ENCODE measurements at regions not wholly inside any gene's neighbourhood (a gene's known extent, or its start where the extent isn't known, plus 50 kb on each side); places are given as distances from the start of the nearest gene placed in this dataset.
A peak's percentile ranks its signal among the peaks of the same experiment; 100 is the strongest.

DNA sequence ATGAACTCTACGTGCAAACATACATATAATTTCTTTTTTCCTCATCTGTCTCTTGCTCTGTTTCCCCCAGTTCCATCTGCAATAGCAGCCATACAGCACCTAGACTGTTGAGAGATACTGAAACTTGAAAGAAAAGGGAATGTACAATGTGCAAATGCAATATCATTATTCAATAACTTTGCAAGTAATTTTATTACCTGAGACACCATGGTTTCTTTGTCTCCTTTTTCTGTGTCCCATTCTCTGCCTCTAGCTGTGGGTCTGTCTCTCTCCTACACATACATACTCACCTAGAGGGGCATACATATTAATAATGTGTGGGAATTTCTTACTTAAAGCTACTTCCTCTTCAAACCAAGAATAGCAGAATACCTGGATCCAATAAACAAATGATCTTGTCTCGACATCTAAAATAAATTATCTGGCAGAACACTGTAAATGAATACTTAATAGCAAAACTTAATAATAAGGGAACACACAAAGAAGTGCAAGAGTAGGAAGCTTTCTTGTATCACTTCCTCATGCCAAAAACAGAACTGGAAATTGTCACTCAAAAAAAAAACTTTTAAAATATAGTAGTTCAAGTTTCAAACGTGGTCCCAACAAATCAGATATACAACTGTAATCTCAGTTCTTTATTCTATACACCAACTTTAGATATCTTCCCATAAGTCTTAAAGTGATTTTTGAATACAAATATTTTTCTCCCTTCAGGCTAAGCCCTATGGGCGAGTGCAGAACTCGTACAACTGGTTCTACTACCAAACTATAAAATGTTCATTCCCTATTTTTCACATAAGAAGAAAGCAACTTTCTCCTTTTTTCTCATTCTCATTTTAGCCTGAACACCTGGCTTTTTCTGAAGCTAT lies 194.6 kb downstream of the NRIP1 start (continued):
- TF ChIP-seq, protein P1, sequence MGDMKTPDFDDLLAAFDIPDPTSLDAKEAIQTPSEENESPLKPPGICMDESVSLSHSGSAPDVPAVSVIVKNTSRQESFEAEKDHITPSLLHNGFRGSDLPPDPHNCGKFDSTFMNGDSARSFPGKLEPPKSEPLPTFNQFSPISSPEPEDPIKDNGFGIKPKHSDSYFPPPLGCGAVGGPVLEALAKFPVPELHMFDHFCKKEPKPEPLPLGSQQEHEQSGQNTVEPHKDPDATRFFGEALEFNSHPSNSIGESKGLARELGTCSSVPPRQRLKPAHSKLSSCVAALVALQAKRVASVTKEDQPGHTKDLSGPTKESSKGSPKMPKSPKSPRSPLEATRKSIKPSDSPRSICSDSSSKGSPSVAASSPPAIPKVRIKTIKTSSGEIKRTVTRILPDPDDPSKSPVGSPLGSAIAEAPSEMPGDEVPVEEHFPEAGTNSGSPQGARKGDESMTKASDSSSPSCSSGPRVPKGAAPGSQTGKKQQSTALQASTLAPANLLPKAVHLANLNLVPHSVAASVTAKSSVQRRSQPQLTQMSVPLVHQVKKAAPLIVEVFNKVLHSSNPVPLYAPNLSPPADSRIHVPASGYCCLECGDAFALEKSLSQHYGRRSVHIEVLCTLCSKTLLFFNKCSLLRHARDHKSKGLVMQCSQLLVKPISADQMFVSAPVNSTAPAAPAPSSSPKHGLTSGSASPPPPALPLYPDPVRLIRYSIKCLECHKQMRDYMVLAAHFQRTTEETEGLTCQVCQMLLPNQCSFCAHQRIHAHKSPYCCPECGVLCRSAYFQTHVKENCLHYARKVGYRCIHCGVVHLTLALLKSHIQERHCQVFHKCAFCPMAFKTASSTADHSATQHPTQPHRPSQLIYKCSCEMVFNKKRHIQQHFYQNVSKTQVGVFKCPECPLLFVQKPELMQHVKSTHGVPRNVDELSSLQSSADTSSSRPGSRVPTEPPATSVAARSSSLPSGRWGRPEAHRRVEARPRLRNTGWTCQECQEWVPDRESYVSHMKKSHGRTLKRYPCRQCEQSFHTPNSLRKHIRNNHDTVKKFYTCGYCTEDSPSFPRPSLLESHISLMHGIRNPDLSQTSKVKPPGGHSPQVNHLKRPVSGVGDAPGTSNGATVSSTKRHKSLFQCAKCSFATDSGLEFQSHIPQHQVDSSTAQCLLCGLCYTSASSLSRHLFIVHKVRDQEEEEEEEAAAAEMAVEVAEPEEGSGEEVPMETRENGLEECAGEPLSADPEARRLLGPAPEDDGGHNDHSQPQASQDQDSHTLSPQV (IDR thresholded peaks at IDR 0.05), result no peak
- TF ChIP-seq BCL11A (IDR thresholded peaks at IDR 0.05; ENCODE audit: low read depth, low read length), result 0 out of 2 replicates have a peak, but pooled peaks have one; percentile 8

DNA sequence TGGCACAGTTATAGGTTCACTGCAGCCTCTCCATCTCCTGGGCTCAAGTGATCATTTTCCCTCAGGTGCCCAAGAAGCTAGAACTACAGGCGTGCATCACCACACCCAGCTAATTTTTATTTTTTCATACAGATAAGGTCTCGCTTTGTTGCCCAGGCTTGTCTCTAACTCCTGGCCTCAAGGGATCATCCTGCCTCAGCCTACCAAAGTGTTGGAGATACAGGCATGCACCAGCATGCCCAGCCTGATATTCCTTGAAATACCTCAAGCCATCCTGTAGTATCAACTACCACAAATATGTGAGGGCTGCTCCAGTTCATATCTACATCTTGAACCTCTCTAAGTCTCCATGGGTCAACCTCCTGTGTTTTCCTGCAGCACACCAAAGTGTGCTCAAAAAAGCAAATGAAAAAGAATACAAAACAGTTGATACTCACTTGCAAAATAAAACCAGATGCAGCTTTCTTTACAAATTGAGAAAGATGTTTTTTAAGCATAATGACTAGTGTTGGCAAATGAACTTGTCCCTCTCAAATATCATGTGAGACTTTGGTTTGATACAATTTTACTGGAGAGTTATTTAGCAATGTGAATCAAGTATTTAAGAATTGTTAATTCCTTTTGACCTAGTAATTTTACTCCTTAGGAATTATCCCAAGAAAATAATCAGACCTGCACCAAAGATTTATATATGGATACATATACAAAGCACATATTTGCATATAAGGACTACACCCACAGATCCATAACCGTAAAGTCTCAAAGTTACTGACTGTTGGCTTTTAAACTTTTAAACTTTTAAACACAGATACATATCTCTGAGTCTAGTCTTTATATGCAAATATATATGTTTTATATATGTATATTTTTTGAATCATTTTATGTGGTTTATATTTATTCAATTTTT lies 197.7 kb downstream of the NRIP1 start:
- ATAC-seq (no peak), FAIRE-seq (no peak), DNase-seq (ENCODE audit: low read depth, low spot score) (no peak)
- ChIA-PET SMC1A (ENCODE audit: uncharacterized antibody, unreplicated experiment) (interaction anchor here (0.8 to 2.2 kb wide), 4 partner anchors 9 to 615 kb away, joined by 3 to 7 read pairs (median 4); no protein-coding TSS in a partner anchor), CTCF (interaction anchor here (0.7 to 2.9 kb wide), 3 partner anchors 51 to 616 kb away, joined by 3 to 11 read pairs (median 3); no protein-coding TSS in a partner anchor), POLR2A (interaction anchor here (0.9 kb wide), 1 partner anchor 195 kb away, joined by 3 read pairs; no protein-coding TSS in a partner anchor), RAD21 (ENCODE audit: unreplicated experiment) (interaction anchor here (1.0 to 2.5 kb wide), 3 partner anchors 10 to 617 kb away, joined by 3 to 12 read pairs (median 8); no protein-coding TSS in a partner anchor)
- H3K4me1 ChIP-seq (ENCODE audit: control insufficient read depth, insufficient read depth, low read length), result peaks cover 28% of the 10 kb centered on the region
- H3K79me2 ChIP-seq (ENCODE audit: control insufficient read depth, insufficient read depth, low read length), result no peaks in the 10 kb centered on the region
- no peaks in the 10 kb centered on the region for H3K36me3 ChIP-seq (ENCODE audit: control insufficient read depth in 2 of 2, insufficient read depth in 2 of 2, low read length in 1 of 2)
- no peak overlapping the region for H3K9ac ChIP-seq (ENCODE audit: control insufficient read depth, insufficient read depth, low read length)
- 89% methylated on average over 3 of the region's 3 CpGs for WGBS (ENCODE audit: insufficient coverage, insufficient replicate concordance, low lambda C conversion rate, missing lambda C conversion rate)
- H2AFZ ChIP-seq (ENCODE audit: control insufficient read depth, low read depth, low read length), result no peak overlapping the region
- intact Hi-C loops (cut with micrococcal nuclease; ENCODE audit: unreplicated experiment) (loop anchor here (10.0 kb wide), 1 partner anchor 612 kb away; no protein-coding TSS in a partner anchor), in situ Hi-C loops (cut with MboI) (loop anchor here (25.0 kb wide), 2 partner anchors 620 to 870 kb away; partner anchors contain the start of gene USP25)
- no TSS peak for BruUV-seq (replicated peaks)
- H3K27ac ChIP-seq (ENCODE audit: control insufficient read depth, insufficient read depth), result no peak overlapping the region
- no peak overlapping the region for H3K4me2 ChIP-seq (ENCODE audit: control insufficient read depth, insufficient read depth)
- H3K4me3 ChIP-seq, result no peak overlapping the region
- H3K27me3 ChIP-seq (replicated peaks in 1 of 2; ENCODE audit: control insufficient read depth in 2 of 2, insufficient read depth in 2 of 2, low read length in 1 of 2), result no peaks in the 10 kb centered on the region
- no peaks in the 10 kb centered on the region for H4K20me1 ChIP-seq (ENCODE audit: control insufficient read depth, insufficient read depth)
- H3K9me3 ChIP-seq (replicated peaks; ENCODE audit: control insufficient read depth, insufficient read depth, low read length), result no peaks in the 10 kb centered on the region
- TF ChIP-seq JUND (IDR thresholded peaks at IDR 0.05; ENCODE audit: low read depth, low read length) (no peak), RB1 (IDR thresholded peaks at IDR 0.05; ENCODE audit: borderline replicate concordance) (no peak), GABPA (IDR thresholded peaks at IDR 0.05; ENCODE audit: low read depth) (no peak), SREBF2 (IDR thresholded peaks at IDR 0.05; ENCODE audit: low read length) (no peak), BRCA1 (IDR thresholded peaks at IDR 0.05; ENCODE audit: low read depth, low read length) (no peak), BCL11A (IDR thresholded peaks at IDR 0.05; ENCODE audit: low read depth, low read length) (no peak), NFYB (IDR thresholded peaks at IDR 0.05; ENCODE audit: insufficient read depth, low read depth, low read length) (no peak), FOXK2 (IDR thresholded peaks at IDR 0.05) (no peak), FOXM1 (IDR thresholded peaks at IDR 0.05; ENCODE audit: low read depth, low read length) (no peak), ZNF207 (IDR thresholded peaks at IDR 0.05; ENCODE audit: borderline replicate concordance) (no peak)
- TF ChIP-seq, protein P2, sequence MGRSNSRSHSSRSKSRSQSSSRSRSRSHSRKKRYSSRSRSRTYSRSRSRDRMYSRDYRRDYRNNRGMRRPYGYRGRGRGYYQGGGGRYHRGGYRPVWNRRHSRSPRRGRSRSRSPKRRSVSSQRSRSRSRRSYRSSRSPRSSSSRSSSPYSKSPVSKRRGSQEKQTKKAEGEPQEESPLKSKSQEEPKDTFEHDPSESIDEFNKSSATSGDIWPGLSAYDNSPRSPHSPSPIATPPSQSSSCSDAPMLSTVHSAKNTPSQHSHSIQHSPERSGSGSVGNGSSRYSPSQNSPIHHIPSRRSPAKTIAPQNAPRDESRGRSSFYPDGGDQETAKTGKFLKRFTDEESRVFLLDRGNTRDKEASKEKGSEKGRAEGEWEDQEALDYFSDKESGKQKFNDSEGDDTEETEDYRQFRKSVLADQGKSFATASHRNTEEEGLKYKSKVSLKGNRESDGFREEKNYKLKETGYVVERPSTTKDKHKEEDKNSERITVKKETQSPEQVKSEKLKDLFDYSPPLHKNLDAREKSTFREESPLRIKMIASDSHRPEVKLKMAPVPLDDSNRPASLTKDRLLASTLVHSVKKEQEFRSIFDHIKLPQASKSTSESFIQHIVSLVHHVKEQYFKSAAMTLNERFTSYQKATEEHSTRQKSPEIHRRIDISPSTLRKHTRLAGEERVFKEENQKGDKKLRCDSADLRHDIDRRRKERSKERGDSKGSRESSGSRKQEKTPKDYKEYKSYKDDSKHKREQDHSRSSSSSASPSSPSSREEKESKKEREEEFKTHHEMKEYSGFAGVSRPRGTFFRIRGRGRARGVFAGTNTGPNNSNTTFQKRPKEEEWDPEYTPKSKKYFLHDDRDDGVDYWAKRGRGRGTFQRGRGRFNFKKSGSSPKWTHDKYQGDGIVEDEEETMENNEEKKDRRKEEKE (IDR thresholded peaks at IDR 0.05), result no peak
